ENCODE measurements at regions not wholly inside any gene's neighbourhood (a gene's known extent, or its start where the extent isn't known, plus 50 kb on each side); places are given as distances from the start of the nearest gene placed in this dataset.

DNA sequence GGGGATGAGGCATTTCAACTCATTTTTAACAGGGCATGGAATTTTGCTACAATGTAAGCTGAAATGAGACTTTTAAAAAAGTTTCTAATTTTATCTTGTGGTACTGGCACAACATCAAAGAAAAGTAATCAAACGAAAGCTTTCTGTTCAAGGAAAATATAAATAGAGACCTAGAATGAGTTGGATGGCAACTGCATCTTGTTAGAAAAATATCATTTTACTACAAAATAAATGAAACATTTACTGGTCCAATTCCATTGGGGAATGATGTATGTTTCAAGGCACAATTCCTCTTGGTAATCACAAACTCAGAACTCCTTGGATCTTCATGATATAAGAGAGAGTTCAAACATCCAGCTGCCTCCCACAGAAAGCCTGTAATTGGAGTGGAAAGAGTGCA is 102.8 kb downstream of the HMHB1 start:
- TF ChIP-seq, protein P1, sequence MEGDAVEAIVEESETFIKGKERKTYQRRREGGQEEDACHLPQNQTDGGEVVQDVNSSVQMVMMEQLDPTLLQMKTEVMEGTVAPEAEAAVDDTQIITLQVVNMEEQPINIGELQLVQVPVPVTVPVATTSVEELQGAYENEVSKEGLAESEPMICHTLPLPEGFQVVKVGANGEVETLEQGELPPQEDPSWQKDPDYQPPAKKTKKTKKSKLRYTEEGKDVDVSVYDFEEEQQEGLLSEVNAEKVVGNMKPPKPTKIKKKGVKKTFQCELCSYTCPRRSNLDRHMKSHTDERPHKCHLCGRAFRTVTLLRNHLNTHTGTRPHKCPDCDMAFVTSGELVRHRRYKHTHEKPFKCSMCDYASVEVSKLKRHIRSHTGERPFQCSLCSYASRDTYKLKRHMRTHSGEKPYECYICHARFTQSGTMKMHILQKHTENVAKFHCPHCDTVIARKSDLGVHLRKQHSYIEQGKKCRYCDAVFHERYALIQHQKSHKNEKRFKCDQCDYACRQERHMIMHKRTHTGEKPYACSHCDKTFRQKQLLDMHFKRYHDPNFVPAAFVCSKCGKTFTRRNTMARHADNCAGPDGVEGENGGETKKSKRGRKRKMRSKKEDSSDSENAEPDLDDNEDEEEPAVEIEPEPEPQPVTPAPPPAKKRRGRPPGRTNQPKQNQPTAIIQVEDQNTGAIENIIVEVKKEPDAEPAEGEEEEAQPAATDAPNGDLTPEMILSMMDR (conservative IDR thresholded peaks at IDR 0.05), result no peak
- no peak for TF ChIP-seq EZH2 (IDR thresholded peaks at IDR 0.05; ENCODE audit: low read depth)

Measured in PC-9 (cell line).